Endothelial cell of umbilical vein (primary cell): ENCODE measurements at regions not wholly inside any gene's neighbourhood (a gene's known extent, or its start where the extent isn't known, plus 50 kb on each side); places are given as distances from the start of the nearest gene placed in this dataset.

ENCODE experiments used
- BruUV-seq: library from RNA; stranded (reverse); fragments of 400-500 nt; replicated peaks from 2 replicates; lab custom pipeline; 2021; lab: Mats Ljungman, UMichigan
- CTCF ChIA-PET: fragments of 300-600, 350-600 bp; sonication (Branson Sonifier 250); formaldehyde crosslinking; loops from one replicate; lab custom pipeline; 2021; ENCODE audit warnings: antibody characterized with exemption, inconsistent platforms; lab: Charles Lee
- POLR2A ChIA-PET: fragments of 300-600, 350-600 bp; sonication (Branson Sonifier 250); formaldehyde crosslinking; loops from one replicate; lab custom pipeline; 2021; ENCODE audit warnings: antibody characterized with exemption, inconsistent platforms; lab: Charles Lee
- DNase-seq: peaks from one replicate; pipeline ENCODE4 v3.0.0-alpha.2; 2011; ENCODE audit warnings: low read depth, low spot score
- FAIRE-seq: peaks from 2 replicates; lab custom pipeline; 2011; peaks lifted over from hg19 to GRCh38; lab: Jason Lieb, UNC
- H2AFZ ChIP-seq: 2 replicates; pipeline ENCODE4 v1.6.0; 2012; ENCODE audit warnings: low read depth, low read length, control low read depth, inconsistent platforms
- H3K27ac ChIP-seq: 2 replicates; pipeline ENCODE4 v1.5.1; 2011; ENCODE audit warnings: low read depth, mild to moderate bottlenecking, control low read depth, low read length, moderate library complexity; ENCODE audit not compliant: insufficient read depth
- H3K27me3 ChIP-seq, 2 experiments: 2 replicates each; pipeline versions ENCODE4 v1.6.0 to v1.6.1; 2011; ENCODE audit warnings: low read length in 2 of 2, mixed read lengths in 1 of 2; ENCODE audit not compliant: control insufficient read depth in 2 of 2, insufficient read depth in 2 of 2
- H3K36me3 ChIP-seq, 2 experiments: 2 replicates in 1 of 2; 3 replicates in 1 of 2; pipeline ENCODE4 v1.5.1; 2011; ENCODE audit warnings: low read length in 2 of 2, mild to moderate bottlenecking in 1 of 2, moderate library complexity in 1 of 2; ENCODE audit not compliant: control insufficient read depth in 2 of 2, insufficient read depth in 2 of 2; ENCODE audit errors: extremely low read depth in 1 of 2
- H3K4me1 ChIP-seq: 3 replicates; pipeline ENCODE4 v1.5.1; 2011; ENCODE audit warnings: mild to moderate bottlenecking, low read length; ENCODE audit not compliant: control insufficient read depth, insufficient read depth; ENCODE audit errors: extremely low read depth
- H3K4me2 ChIP-seq: 2 replicates; pipeline ENCODE4 v1.6.1; 2011; ENCODE audit warnings: low read length, control low read depth, mixed read lengths; ENCODE audit not compliant: insufficient read depth
- H3K4me3 ChIP-seq, 3 experiments: fragments of 200-600 bp in 1 of 3; sonication (generic), shearing (Covaris generic) in 1 of 3; replicated peaks in 1 of 3; 2 replicates each; pipeline ENCODE4 v1.5.1; 2011 to 2016; ENCODE audit warnings: control low read depth in 3 of 3, low read length in 3 of 3, mild to moderate bottlenecking in 2 of 3, inconsistent platforms in 1 of 3, low read depth in 1 of 3, moderate library complexity in 1 of 3; ENCODE audit not compliant: insufficient read depth in 1 of 3
- H3K79me2 ChIP-seq: 2 replicates; pipeline ENCODE4 v1.6.0; 2012; ENCODE audit warnings: low read length, inconsistent platforms; ENCODE audit not compliant: control insufficient read depth, insufficient read depth
- H3K9ac ChIP-seq: replicated peaks from 2 replicates; pipeline ENCODE3; 2011; ENCODE audit warnings: low read length, control low read depth; ENCODE audit not compliant: insufficient read depth; ENCODE audit errors: extremely low read depth
- H3K9me1 ChIP-seq: replicated peaks from 3 replicates; pipeline ENCODE4 v1.6.0; 2011; ENCODE audit warnings: mild to moderate bottlenecking, low read length; ENCODE audit not compliant: control insufficient read depth, insufficient read depth; ENCODE audit errors: extremely low read depth
- H3K9me3 ChIP-seq: replicated peaks from 2 replicates; pipeline ENCODE4 v1.5.1; 2012; ENCODE audit warnings: low read length, inconsistent platforms; ENCODE audit not compliant: control insufficient read depth, insufficient read depth
- H4K20me1 ChIP-seq: replicated peaks from 2 replicates; pipeline ENCODE3; 2011; ENCODE audit warnings: mild to moderate bottlenecking, low read length; ENCODE audit not compliant: control insufficient read depth, insufficient read depth; ENCODE audit errors: extremely low read depth
- CTCF ChIP-seq, 2 donors: IDR thresholded peaks; 1 replicate in 1 of 2; 2 replicates in 1 of 2; pipeline ENCODE4 v1.5.1; 2011; ENCODE audit warnings: low read length in 2 of 2, mild to moderate bottlenecking in 2 of 2, moderate library complexity in 2 of 2, control low read depth in 1 of 2, inconsistent platforms in 1 of 2, low read depth in 1 of 2; ENCODE audit not compliant: insufficient read depth in 1 of 2; ENCODE audit errors: extremely low read depth in 1 of 2
- EZH2 ChIP-seq: IDR thresholded peaks from 2 replicates; pipeline ENCODE4 v1.6.1; 2012; ENCODE audit warnings: borderline replicate concordance, low read depth, mild to moderate bottlenecking, moderate library complexity, low read length, inconsistent platforms; ENCODE audit not compliant: severe bottlenecking
- FOS ChIP-seq: IDR thresholded peaks from 2 replicates; pipeline ENCODE4 v1.6.1; 2011; ENCODE audit warnings: mild to moderate bottlenecking, low read length, moderate library complexity, borderline replicate concordance; ENCODE audit not compliant: insufficient read depth
- GATA2 ChIP-seq: IDR thresholded peaks from 2 replicates; pipeline ENCODE4 v1.7.0; 2011; ENCODE audit warnings: low read depth, mild to moderate bottlenecking, moderate library complexity, mixed read lengths, low read length; ENCODE audit not compliant: insufficient read length, insufficient read depth
- JUN ChIP-seq: IDR thresholded peaks from 2 replicates; pipeline ENCODE4 v1.6.1; 2011; ENCODE audit warnings: borderline replicate concordance, low read depth; ENCODE audit not compliant: insufficient read length, insufficient read depth
- MYC ChIP-seq: IDR thresholded peaks from one replicate; pipeline ENCODE4 v1.6.1; 2011; ENCODE audit warnings: mild to moderate bottlenecking, low read depth, low read length
- POLR2A ChIP-seq: IDR thresholded peaks from 2 replicates; pipeline ENCODE4 v1.6.1; 2012; ENCODE audit warnings: low read depth, mild to moderate bottlenecking, control low read depth, low read length
- POLR2AphosphoS5 ChIP-seq: IDR thresholded peaks from 2 replicates; pipeline ENCODE4 v1.6.1; 2012; ENCODE audit warnings: low read depth, mild to moderate bottlenecking, control low read depth, low read length, moderate library complexity; ENCODE audit not compliant: insufficient read depth
- dilution Hi-C: fragments of 300-500 bp; cut with MboI; formaldehyde crosslinking; loops from one replicate; pipeline ENCODE4 v1.15.0; 2019; ENCODE audit warnings: low sequenced_read_pairs; ENCODE audit not compliant: extremely low pct_ligation_motif_present
- intact Hi-C: fragments of 100-400 bp; cut with micrococcal nuclease; formaldehyde crosslinking; loops from one replicate; pipeline ENCODE4 v1.10.0; 2022
- TF ChIP-seq, protein P1 (sequence below): IDR thresholded peaks from 2 replicates; pipeline ENCODE4 v1.6.1; 2011; ENCODE audit not compliant: insufficient read depth, insufficient read length

DNA sequence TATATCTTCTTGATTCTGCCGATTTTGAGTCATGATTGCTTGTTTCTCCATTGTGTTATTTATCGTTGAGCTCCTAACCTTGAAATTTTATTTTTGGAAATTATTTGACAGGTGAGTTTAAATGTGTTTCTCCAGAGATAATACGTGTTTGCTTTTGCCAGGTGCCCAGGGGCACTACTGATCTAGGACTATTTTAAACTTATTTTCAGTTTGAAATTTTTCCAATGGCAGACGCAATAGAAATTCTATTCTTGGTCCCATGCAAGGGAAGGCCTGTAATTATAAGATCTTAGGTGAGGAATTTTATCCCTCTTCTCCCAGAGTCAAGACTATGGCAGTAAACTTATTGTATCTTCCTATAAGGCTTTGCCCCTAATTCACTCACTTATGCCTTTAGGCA, 252.8 kb downstream of the AEBP2 start:
- intact Hi-C loops, result no loop called here
- Histone ChIP-seq H2AFZ (no peak overlapping the region), H3K4me1 (peaks cover 28% of the 10 kb centered on the region), H3K4me3 (no peak overlapping the region), H3K36me3 (no peaks in the 10 kb centered on the region), H3K9me3 (no peaks in the 10 kb centered on the region), H4K20me1 (no peaks in the 10 kb centered on the region), H3K9me1 (no peaks in the 10 kb centered on the region), H3K4me2 (no peak overlapping the region), H3K27me3 (no peaks in the 10 kb centered on the region), H3K9ac (no peak overlapping the region), H3K27ac (no peak overlapping the region), H3K79me2 (no peaks in the 10 kb centered on the region)
- POLR2A ChIA-PET, result no interaction called here
- FAIRE-seq (no peak), DNase-seq (no peak)
- no peak for TF ChIP-seq MYC
- no peak for TF ChIP-seq EZH2
- TF ChIP-seq, protein P1, sequence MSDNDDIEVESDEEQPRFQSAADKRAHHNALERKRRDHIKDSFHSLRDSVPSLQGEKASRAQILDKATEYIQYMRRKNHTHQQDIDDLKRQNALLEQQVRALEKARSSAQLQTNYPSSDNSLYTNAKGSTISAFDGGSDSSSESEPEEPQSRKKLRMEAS, result no peak
- TF ChIP-seq POLR2AphosphoS5, result no peak
- no peak for TF ChIP-seq FOS
- TF ChIP-seq POLR2A, result no peak
- no TSS peak for BruUV-seq
- dilution Hi-C loops, result no loop called here
- CTCF ChIA-PET, result no interaction called here

- DNase-seq (no peak), FAIRE-seq (no peak)
- Histone ChIP-seq H3K9ac (no peak overlapping the region), H3K27ac (no peak overlapping the region), H3K4me1 (peaks cover 28% of the 10 kb centered on the region), H3K4me3 (no peak overlapping the region), H4K20me1 (no peaks in the 10 kb centered on the region), H3K79me2 (no peaks in the 10 kb centered on the region), H3K4me2 (no peak overlapping the region), H3K36me3 (no peaks in the 10 kb centered on the region), H3K27me3 (no peaks in the 10 kb centered on the region), H2AFZ (no peak overlapping the region), H3K9me3 (no peaks in the 10 kb centered on the region), H3K9me1 (no peaks in the 10 kb centered on the region)
- ChIA-PET CTCF (no interaction called here), POLR2A (no interaction called here)
- no TSS peak for BruUV-seq
- no peak for TF ChIP-seq GATA2
- TF ChIP-seq EZH2, result no peak
- TF ChIP-seq FOS, result no peak
- no peak for TF ChIP-seq POLR2AphosphoS5
- no peak for TF ChIP-seq MYC
- no peak for TF ChIP-seq CTCF (IDR thresholded peaks at IDR 0.05; ENCODE audit: extremely low read depth in 1 of 2, insufficient read depth in 1 of 2, low read depth in 1 of 2, low read length in 2 of 2)
- TF ChIP-seq, protein P1, result no peak
- no peak for TF ChIP-seq POLR2A
- TF ChIP-seq JUN, result no peak
- intact Hi-C loops, result no loop called here
- dilution Hi-C loops, result no loop called here
Observed at GRCh38 chr12:19692566-19692965, 253.3 kb downstream of the AEBP2 start.
